NCI-H2029 treated with DMSO at 0.1 percent for 48 hours (cell line): ENCODE measurements at regions not wholly inside any gene's neighbourhood (a gene's known extent, or its start where the extent isn't known, plus 50 kb on each side); places are given as distances from the start of the nearest gene placed in this dataset.

Source experiments
- DNase-seq: peaks from one replicate; lab custom pipeline; 2025; lab: John Stamatoyannopoulos, UW

GRCh38 chr5:74094096-74094781 lies 468.2 kb downstream of the ARHGEF28 start:
- DNase-seq, result no peak

DNA sequence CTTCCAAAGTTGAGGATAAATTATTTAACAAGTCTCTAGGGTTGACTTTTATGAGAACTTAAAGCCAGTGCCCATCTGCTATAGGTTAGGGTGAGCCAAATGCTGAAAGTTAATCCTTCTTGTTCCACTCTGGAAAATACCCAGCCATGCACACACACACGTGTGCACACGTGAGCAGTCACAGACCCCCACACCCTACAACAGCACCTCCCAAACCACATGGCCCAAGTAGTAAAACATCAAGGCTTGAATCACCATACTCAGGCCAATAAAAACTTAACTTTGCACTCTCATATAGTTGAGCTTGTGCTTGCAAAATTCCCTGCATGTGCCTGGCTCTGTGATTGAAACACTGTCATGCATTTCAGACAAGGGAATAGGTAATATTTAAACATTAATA lies 467.6 kb downstream of the ARHGEF28 start:
- DNase-seq, result no peak

DNA sequence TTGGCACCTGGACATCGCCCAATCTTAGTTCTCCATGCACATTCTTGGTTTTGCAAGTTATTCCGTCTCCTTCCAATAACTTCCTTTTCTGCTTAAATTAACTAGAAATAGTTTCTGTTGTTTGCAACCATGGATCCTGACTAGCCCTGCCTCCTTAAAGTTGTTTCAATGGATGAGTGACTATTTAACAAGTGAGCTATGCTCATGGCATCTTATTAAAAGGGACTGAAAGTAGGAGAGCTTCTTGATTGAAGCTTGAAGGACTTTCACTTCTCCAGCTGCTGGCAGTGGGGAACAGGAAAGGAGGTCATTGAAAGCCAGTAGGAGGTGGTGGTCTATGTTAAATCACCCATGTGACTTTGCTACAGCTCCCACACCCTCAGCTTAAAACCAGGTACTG lies 466.8 kb downstream of the ARHGEF28 start:
- no peak for DNase-seq

DNA sequence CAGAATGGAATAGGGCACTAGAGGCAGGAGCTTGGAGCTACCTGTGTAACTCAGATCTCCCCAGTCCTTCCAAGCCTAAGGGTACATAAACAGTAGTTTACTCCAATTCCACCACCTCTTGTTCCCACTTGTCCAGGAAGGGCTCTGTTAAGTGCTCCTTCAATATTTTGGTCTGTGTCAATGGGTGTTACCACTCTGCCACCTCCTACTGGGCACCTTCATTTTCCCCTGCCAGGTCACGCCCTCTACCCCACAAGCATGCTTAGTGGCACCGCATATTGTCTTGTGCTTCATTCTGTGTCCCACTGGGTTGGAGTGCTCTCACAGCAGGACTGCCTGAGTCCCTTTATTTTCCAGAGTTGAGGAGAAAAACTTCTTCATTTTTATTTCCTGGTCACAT lies 459.8 kb downstream of the ARHGEF28 start:
- DNase-seq, result no peak

DNA sequence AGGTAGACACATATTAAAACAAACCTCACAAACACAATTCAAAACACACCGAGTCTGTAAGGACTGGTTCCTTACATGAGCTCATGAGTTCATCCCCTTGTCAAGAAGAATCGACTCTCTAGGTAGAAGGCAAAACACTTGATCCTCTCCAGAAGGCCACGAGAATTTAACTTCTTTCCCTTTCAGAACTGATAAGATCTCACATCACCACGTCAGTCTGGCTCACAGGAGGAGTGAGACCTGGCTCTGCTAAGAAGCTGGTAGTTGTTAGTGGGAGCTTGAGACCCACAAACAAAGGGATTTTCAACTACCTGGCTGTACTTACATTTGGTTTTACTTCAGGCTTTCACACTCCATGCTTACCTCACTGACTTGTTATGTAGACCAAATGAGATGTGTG lies 459.2 kb downstream of the ARHGEF28 start:
- no peak for DNase-seq

GRCh38 chr5:74083096-74083791 lies 457.2 kb downstream of the ARHGEF28 start:
- no peak for DNase-seq

- peak; percentile 71 for DNase-seq
Observed at GRCh38 chr5:74082512-74083055, 456.6 kb downstream of the ARHGEF28 start.

DNA sequence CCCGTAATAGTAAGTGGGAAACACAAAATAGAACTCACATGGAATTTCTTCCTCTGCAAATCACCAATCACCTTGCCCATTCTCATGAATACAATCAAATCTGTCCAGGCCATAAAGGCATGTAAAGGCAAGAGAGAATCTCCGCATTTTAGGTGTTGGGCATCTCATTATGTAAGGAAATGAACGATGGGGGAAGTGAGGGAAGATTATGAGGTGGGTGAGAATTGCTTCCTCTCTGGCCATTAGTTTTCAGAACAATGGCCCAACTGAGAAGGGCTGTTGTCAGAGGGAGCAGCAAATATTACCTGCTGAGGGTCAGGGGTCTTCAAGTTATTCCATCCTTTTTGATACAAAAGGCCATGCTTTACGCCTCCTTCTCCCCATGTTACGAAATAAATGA lies 455.1 kb downstream of the ARHGEF28 start:
- no peak for DNase-seq

DNA sequence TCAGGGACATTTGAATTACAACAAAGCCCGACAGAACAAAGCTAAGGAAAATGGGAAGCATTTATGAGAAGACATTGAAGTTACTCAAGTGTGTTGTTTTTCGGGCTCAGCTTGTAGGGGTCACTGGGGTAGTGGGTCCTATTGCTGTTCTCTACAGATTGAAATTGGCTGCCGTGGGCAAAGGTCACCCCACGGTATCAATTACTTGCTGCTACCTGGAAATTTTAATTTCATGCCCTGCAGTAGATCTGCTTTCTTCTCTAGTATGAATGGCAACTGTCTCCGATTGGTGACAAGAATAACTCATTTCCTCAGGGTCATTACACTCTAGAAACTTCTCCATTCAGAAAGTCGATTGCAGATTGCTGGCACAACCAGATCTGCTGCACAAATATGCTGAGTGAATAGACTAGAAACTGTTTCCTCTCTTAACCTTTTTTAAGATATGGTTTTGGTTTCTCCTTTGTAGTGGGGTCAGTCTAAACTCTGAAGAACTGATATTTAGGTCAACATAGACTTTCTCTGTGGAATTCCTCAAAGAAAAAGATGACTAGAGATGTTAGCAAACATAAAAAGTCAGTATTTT lies 454.1 kb downstream of the ARHGEF28 start:
- DNase-seq, result no peak

DNA sequence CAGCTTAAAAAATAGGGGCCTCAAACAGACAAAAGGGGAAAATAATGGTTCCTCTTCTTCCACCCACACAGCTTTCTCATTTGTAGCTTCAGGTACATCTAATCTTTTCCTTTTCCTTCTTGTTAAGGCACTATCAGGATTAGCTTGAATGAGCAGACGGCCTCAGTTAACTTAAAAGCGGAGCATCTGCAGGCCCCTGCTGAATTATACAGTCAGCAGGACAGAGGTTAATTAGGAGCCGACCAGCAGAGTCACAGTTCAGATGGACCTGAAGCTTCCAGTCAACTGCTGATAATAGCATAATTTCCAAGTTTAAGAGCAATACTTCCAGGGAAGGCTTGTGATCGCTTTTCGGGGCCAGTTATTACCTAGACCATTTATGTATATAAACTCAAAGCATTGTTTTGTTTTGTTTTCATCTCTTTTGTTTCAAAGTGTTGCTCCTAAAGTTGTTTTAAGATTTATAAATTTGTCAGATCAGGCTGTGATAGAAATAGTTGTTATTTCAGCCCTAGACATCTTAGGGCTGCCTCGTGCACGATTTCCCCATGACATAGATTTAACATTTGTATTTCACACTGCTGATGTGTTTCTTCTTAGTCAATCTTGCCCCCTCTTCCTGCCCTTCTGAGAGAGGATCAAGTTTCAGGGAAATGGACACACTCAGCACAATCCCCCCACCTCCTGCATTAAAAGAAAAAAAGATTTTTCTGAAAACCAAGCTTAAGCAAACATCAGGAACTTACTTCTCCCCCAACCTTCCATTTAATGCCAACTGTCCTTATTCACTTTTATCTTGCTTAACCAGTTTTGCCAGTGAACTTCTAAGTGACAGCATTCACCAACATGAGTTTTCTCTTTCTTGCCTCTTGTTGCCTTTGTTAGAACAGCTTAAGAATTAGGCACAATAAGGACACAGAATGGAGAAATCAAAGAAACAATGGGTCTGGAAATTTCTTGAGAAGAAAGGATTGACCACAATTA lies 449.8 kb downstream of the ARHGEF28 start:
- DNase-seq, result no peak

GRCh38 chr5:74074111-74074510 lies 448.1 kb downstream of the ARHGEF28 start:
- no peak for DNase-seq

GRCh38 chr5:74073257-74073656 lies 447.3 kb downstream of the ARHGEF28 start:
- no peak for DNase-seq

DNA sequence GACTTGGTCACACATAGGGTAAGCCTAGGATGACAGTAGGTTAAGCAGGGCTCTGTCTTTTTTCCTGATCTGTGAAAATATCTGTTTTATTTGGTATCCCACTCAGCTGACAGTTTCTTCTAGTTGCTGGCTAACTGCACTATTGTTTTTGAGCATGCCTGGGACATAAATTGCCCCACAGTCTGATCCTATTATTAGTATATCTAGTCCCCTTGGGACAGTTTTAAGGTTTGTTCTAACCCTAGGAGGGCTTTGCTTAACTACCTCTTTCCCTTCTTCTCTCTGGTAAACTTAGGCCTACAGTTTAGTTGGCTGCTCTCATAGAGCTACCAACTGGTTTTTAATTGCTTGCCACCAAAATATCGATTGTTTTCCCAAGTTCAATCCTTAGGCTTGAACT lies 446.6 kb downstream of the ARHGEF28 start:
- no peak for DNase-seq

GRCh38 chr5:74070766-74071165 lies 444.8 kb downstream of the ARHGEF28 start:
- no peak for DNase-seq

DNA sequence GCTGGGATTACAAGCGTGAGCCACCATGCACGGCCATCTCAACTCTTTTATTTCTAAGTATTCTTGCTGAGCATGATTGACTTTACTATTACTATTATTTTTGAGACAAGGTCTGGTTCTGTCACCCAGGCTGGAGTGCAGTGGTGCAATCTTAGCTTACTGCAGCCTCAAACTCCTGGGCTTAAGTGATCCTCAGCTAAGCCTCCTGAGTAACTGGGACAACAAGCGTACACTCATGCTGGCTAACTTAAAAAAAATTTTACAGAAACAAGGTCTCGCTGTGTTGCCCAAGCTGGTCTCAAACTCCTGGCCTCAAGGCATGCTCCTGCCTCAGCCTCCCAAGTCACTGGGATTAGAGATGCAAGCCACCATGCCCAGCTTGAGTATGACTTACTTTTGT lies 443.7 kb downstream of the ARHGEF28 start:
- DNase-seq, result no peak

GRCh38 chr5:74067748-74068541 lies 441.9 kb downstream of the ARHGEF28 start:
- no peak for DNase-seq

- no peak for DNase-seq
Observed at GRCh38 chr5:74064911-74065310, 438.9 kb downstream of the ARHGEF28 start.

DNA sequence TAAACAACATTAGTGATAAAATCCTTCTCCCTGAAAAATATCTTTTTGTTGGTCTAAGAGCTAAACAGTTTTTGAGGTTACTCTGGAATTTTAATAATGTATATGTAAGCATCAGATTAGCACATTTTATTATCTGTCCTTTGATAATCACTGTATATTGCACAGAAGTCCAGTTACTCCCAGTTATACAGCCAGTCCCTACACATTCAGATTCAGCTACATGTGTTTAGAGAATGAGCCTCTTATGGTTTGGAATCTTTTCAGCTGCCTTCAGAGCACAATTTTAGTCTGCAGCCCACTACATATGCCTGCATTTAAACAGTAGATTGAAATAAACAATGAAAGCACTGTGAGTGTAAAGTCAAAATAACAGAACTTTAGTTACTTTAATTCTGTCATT lies 438.2 kb downstream of the ARHGEF28 start:
- DNase-seq, result no peak

DNA sequence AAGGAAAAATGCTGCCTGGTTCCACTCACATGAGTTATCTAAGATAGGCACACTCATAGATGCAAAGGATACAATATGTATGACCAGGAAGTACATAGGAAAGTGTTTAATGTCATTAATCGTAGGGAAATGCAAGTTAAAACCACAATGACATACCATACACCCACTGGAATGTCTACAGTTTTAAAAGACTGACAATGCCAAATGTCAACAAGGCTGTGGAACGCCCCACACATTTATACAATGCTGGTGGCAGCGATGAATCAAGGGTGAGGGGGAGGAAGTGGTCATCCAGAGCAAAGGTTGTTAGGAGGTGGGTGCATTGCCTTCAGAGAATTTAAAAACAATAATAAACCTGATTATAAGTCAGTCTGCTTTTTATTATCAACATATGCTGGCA lies 437.8 kb downstream of the ARHGEF28 start:
- DNase-seq, result no peak

DNA sequence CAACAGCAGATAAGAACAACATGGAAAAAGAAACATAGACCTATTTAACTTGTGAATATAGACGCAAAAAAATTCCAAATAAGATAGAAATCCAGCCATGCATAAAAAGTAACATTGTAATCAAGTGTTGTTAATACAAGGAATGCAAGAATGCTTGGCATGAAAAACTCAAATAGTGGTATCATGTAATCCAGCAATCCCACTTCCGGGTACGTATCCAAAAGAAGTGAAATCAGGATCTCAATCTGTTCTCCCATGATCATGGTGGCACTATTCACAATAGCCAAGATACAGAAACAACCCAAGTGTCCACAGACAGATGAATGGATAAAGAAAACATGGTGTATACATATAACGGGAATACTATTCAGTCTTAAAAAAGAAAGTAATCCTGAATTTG lies 437.4 kb downstream of the ARHGEF28 start:
- DNase-seq, result no peak

DNA sequence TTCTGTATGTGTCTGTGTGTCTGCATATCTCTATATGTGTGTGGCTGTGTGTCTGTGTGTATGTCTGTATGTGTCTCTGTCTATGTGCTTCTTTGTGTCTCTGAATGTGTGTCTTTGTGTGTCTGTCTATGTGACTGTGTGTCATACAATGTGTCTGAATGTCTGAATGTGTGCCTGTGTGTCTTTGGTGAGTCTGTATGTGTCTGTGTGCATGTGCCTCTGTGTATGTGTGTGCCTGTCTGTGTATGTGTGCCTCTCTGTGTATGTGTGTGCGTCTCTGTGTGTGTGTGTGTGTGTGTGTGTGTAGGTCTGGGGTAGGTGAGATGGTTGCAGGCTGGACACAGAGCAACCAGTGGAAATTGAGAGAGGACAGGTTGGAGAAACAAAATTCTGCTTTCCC lies 435.3 kb downstream of the ARHGEF28 start:
- DNase-seq, result no peak
